NCI-H774 (cell line): ENCODE measurements at regions not wholly inside any gene's neighbourhood (a gene's known extent, or its start where the extent isn't known, plus 50 kb on each side); places are given as distances from the start of the nearest gene placed in this dataset.
A peak's percentile ranks its signal among the peaks of the same experiment; 100 is the strongest.

ENCODE experiments used
- DNase-seq: peaks from one replicate; lab custom pipeline; 2025; lab: John Stamatoyannopoulos, UW

GRCh38 chr12:14148489-14149270 lies 167.3 kb upstream of the GRIN2B start:
- DNase-seq = no peak

DNA sequence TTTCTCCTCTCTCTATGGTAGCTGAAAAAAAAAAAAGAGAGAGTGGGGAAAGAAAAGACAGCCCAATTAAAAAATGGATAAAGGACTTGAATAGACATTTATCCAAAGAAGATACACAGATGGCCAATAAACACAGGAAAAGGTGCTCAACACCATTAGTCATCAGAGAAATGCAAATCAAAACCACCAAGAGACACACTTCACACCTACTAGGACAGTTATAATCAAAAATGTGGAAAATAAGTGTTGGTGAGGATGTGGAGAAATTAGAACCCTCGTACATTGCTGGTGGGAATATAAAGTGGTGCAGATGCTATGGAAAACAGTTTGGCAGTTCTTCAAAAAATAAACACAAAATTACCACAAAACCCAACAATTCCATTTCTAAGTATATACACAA lies 172.4 kb upstream of the GRIN2B start:
- no peak for DNase-seq

DNA sequence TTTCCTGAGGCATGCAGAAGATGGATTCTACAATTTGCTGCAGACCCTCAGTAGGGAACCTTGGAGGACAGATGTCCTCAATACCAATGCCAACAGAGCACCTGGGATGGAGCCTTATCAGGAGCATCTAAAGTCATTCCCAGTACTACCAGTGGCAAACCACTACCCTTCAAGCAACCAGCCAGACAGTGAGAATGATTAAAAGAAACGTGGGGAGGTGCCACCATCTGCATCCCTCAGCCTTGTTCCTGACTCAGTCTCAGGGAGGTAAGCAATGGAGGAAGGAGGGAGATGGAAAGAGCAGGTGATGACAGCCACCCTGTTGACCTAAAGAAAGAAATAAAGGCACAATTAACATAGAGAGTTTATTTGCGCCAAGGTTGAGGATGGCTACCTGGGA lies 175.2 kb upstream of the GRIN2B start:
- DNase-seq = no peak

GRCh38 chr12:14157088-14157747 lies 175.8 kb upstream of the GRIN2B start:
- no peak for DNase-seq

- DNase-seq = no peak
These were observed 182.9 kb upstream of the GRIN2B start for GRCh38 chr12:14164266-14164665.

DNA sequence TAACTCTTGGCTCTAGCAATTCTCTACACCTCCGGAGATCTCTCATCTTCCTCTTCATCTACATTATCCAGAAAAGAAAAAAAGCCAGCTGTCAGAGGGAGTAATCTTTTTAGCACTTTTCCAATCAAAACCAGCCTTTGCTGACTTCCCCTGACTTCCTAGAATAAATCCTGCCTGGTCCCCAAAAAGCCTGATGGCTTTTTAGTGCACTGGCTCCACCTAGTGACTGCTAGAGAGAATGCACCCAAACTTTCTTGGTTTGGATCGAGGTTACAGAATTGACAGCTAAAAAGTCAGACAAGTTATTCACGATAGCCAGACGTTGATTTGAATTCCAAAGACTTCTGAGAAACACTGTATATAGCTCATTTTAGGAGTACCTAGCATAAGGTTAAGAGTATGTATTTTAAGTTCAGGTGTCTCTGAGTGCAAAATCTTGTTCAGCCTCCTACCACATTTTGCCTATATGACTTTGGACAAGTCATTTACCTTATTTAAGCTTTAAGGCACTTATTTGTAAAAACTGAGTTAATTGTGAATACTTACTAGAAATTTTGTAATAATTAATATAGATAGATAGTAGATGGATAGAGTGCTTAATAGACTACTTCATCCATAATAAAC lies 185.7 kb upstream of the GRIN2B start:
- peak; percentile 23 for DNase-seq

- no peak for DNase-seq
These were observed 187.9 kb upstream of the GRIN2B start for GRCh38 chr12:14169281-14169680.

GRCh38 chr12:14171106-14171505 lies 189.7 kb upstream of the GRIN2B start:
- DNase-seq = no peak

DNA sequence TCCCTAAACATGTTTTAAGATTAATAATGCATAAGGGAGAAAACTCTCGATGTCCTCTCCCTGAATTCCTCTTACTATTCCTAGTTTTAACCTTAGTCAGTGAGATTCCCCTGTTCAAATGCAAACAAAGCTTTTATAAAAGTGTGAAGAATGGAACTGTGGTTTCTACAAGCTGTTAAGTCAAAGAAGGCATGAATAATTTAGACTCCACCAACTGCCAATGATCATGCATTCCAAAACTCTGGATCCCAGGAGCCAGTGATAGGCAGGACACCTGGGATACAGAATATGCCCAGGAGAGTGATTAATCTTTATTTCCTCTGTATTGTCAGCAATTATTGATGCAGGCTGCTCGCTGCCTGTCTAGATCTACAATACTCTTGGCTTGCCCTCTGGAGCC lies 190.3 kb upstream of the ATF7IP start:
- DNase-seq = no peak

DNA sequence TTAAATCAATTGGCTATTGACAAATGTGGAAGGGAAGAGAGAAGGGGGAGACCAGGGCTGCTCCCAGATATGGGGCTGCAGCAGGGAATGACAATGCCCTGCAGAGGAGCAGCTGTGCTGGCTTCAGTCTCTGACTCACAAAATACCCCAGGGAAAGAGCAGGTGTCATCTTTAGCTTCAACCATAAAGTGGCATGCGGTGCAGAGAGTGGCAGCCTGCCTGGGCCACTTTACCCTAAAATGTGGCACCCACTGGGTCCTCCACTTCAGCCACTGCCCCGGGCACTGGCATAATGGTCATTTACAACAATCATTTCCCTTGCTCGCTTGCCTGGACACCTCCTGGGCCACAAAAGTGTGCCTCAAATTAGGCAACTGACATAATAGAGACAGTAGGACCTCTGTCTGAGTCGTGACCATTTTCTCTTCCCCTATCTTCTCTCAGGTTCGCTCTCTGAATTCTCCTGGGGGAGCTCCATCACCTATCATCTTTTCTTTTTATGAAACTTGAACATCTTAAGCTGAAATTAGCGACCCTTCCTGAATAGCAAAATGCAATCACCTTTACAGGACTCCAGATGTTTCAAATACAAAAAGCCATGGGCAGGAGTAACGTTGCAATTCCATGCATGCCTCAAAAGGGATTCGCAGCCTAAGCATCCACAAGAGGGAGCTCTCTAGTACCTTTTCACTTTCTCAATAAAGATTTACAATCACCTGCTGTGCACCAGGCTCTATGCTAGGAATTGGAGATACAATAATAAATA lies 179.9 kb upstream of the ATF7IP start:
- DNase-seq = peak; percentile 60

- no peak for DNase-seq
These were observed 179.3 kb upstream of the ATF7IP start for GRCh38 chr12:14186193-14186502.

GRCh38 chr12:14187002-14187401 lies 178.5 kb upstream of the ATF7IP start:
- DNase-seq = no peak

DNA sequence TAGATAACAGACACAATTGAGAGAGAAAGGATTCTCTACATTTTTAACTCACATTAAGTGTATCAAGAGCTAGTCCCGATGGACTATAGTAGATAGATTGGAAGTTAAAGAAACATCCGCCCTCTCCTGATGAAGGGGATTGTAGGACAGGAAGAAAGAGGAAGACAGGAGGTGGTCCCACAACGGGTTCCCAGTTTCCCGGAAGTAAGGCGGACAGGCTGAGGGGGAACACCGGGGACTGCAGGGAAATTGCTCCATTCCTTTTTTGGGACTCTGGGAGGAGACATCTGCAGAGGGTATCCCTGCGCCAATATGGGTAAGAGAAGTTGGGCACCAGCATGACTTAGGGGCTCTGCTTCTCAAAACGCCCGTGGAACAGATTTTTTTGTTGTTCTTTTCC lies 177.5 kb upstream of the ATF7IP start:
- DNase-seq = no peak

GRCh38 chr12:14188744-14189143 lies 176.7 kb upstream of the ATF7IP start:
- DNase-seq = no peak

- no peak for DNase-seq
These were observed 174.8 kb upstream of the ATF7IP start for GRCh38 chr12:14190694-14191093.

GRCh38 chr12:14191612-14192011 lies 173.9 kb upstream of the ATF7IP start:
- no peak for DNase-seq

- DNase-seq = no peak
These were observed 171.8 kb upstream of the ATF7IP start for GRCh38 chr12:14193639-14194038.

GRCh38 chr12:14194572-14194971 lies 170.9 kb upstream of the ATF7IP start:
- DNase-seq = no peak

GRCh38 chr12:14199455-14200198 lies 165.9 kb upstream of the ATF7IP start:
- DNase-seq = no peak

GRCh38 chr12:14200598-14200997 lies 164.9 kb upstream of the ATF7IP start:
- DNase-seq = no peak

DNA sequence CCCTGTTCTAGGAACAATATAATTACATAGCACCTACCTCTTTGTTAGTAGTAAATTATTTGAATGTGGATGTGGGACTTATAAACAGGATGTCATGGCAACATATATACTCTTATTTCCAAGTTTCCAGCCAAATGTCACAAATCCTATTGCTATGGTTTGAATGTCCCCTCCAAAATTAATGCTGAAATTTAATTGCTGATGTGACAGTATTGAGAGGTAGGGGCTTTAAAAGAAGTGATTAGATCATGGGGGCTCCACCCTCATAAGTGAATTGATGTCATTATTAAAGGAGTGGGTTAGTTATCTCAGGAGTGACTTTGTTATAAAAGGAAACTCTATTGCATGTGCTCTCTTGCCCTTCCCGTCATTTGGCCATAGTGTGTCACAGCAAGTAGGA lies 164.2 kb upstream of the ATF7IP start:
- no peak for DNase-seq
